22Rv1 (cell line): ENCODE measurements at regions not wholly inside any gene's neighbourhood (a gene's known extent, or its start where the extent isn't known, plus 50 kb on each side); places are given as distances from the start of the nearest gene placed in this dataset.

Experiments used
- H3K27ac ChIP-seq: fragments of 450-650 bp; 2 replicates; pipeline ENCODE4 v1.5.1; 2017
- CTCF ChIP-seq: fragments of 450-650 bp; IDR thresholded peaks from 2 replicates; pipeline ENCODE4 v1.5.1; 2017; ENCODE audit warnings: mild to moderate bottlenecking
- ZFX ChIP-seq: fragments of 450-650 bp; IDR thresholded peaks from 2 replicates; pipeline ENCODE4 v1.6.1; 2017; ENCODE audit warnings: antibody characterized with exemption, borderline replicate concordance

- no peak overlapping the region for H3K27ac ChIP-seq
- no peak for TF ChIP-seq ZFX
- no peak for TF ChIP-seq CTCF
These were observed 77.5 kb downstream of the ENGASE start for GRCh38 chr17:79152110-79152509.

GRCh38 chr17:79150799-79151198 is 76.2 kb downstream of the ENGASE start:
- no peak overlapping the region for H3K27ac ChIP-seq
- TF ChIP-seq CTCF, result no peak
- TF ChIP-seq ZFX, result no peak

- TF ChIP-seq CTCF (no peak), ZFX (no peak)
These were observed 75.6 kb downstream of the ENGASE start for GRCh38 chr17:79150035-79150733.

GRCh38 chr17:79148584-79148983 is 74.0 kb downstream of the ENGASE start:
- no peak overlapping the region for H3K27ac ChIP-seq
- TF ChIP-seq ZFX, result no peak
- TF ChIP-seq CTCF, result no peak

More at GRCh38 chr17:79150035-79150733, 75.6 kb downstream of the ENGASE start:
- no peak overlapping the region for H3K27ac ChIP-seq

GRCh38 chr17:79147746-79148506 is 73.3 kb downstream of the ENGASE start:
- no peak overlapping the region for H3K27ac ChIP-seq
- TF ChIP-seq ZFX, result no peak
- TF ChIP-seq CTCF, result peak; percentile 32

GRCh38 chr17:79146562-79146961 is 71.9 kb downstream of the ENGASE start:
- no peak for TF ChIP-seq ZFX
- no peak overlapping the region for H3K27ac ChIP-seq

GRCh38 chr17:79145548-79145947 is 70.9 kb downstream of the ENGASE start:
- TF ChIP-seq ZFX, result no peak
- no peak for TF ChIP-seq CTCF

More at GRCh38 chr17:79145548-79145947, 70.9 kb downstream of the ENGASE start:
- no peak overlapping the region for H3K27ac ChIP-seq
